MM.1S (cell line): ENCODE measurements at regions not wholly inside any gene's neighbourhood (a gene's known extent, or its start where the extent isn't known, plus 50 kb on each side); places are given as distances from the start of the nearest gene placed in this dataset.

Experiments used
- DNase-seq: peaks from one replicate; pipeline ENCODE4 v3.0.0-alpha.2; 2015
- H2AFZ ChIP-seq: fragments of 300-600 bp; sonication (generic); 2 replicates; pipeline ENCODE4 v1.6.0; 2016; ENCODE audit warnings: antibody characterized with exemption, low read length
- H3F3A ChIP-seq: fragments of 300-600 bp; sonication (generic); 2 replicates; pipeline ENCODE4 v1.6.1; 2016; ENCODE audit warnings: mild to moderate bottlenecking, antibody characterized with exemption, low read length, moderate library complexity, mixed read lengths; ENCODE audit not compliant: insufficient read depth
- H3K27ac ChIP-seq: fragments of 300-600 bp; sonication (generic); 2 replicates; pipeline ENCODE4 v1.5.1; 2016; ENCODE audit warnings: mild to moderate bottlenecking, low read length
- H3K27me3 ChIP-seq: fragments of 300-600 bp; sonication (generic); replicated peaks from 2 replicates; pipeline ENCODE4 v1.6.0; 2016; ENCODE audit warnings: low read length; ENCODE audit not compliant: insufficient read depth
- H3K36me3 ChIP-seq: fragments of 300-600 bp; sonication (generic); replicated peaks from 2 replicates; pipeline ENCODE4 v1.6.1; 2016; ENCODE audit warnings: mild to moderate bottlenecking, low read length, mixed read lengths; ENCODE audit not compliant: insufficient read depth
- H3K4me1 ChIP-seq: fragments of 300-600 bp; sonication (generic); 2 replicates; pipeline ENCODE4 v1.6.1; 2016; ENCODE audit warnings: low read length, mixed read lengths
- H3K4me2 ChIP-seq: fragments of 300-600 bp; sonication (generic); 2 replicates; pipeline ENCODE4 v1.6.0; 2016; ENCODE audit warnings: low read depth, low read length
- H3K4me3 ChIP-seq: fragments of 300-600 bp; sonication (generic); 2 replicates; pipeline ENCODE4 v1.5.1; 2016; ENCODE audit warnings: low read length, mixed read lengths
- H3K79me2 ChIP-seq: fragments of 300-600 bp; sonication (generic); 2 replicates; pipeline ENCODE4 v1.6.1; 2016; ENCODE audit warnings: mixed run types, low read length, mixed read lengths
- H3K9ac ChIP-seq: fragments of 300-600 bp; sonication (generic); 2 replicates; pipeline ENCODE4 v1.6.1; 2016; ENCODE audit warnings: low read length, mixed read lengths
- H3K9me2 ChIP-seq: fragments of 300-600 bp; sonication (generic); replicated peaks from 2 replicates; pipeline ENCODE4 v1.6.1; 2016; ENCODE audit warnings: mild to moderate bottlenecking, low read length, mixed read lengths; ENCODE audit not compliant: insufficient read depth
- H3K9me3 ChIP-seq: fragments of 300-600 bp; sonication (generic); replicated peaks from 2 replicates; pipeline ENCODE4 v1.6.1; 2016; ENCODE audit warnings: mild to moderate bottlenecking, low read length, mixed read lengths; ENCODE audit not compliant: insufficient read depth
- H4K20me1 ChIP-seq: fragments of 300-600 bp; sonication (generic); 2 replicates; pipeline ENCODE4 v1.6.1; 2016; ENCODE audit warnings: mild to moderate bottlenecking, low read length, moderate library complexity, mixed read lengths; ENCODE audit not compliant: insufficient read depth
- CTCF ChIP-seq: fragments of 300-600 bp; sonication (generic); IDR thresholded peaks from 2 replicates; pipeline ENCODE4 v1.5.1; 2016; ENCODE audit warnings: antibody characterized with exemption, low read length, mixed read lengths
- EZH2 ChIP-seq: fragments of 300-600 bp; sonication (generic); optimal IDR thresholded peaks from 2 replicates; pipeline ENCODE3; 2017; ENCODE audit warnings: low read depth, mild to moderate bottlenecking, antibody characterized with exemption, low read length, mixed read lengths
- EZH2phosphoT487 ChIP-seq: fragments of 300-600 bp; sonication (generic); IDR thresholded peaks from 2 replicates; pipeline ENCODE4 v1.6.1; 2018; ENCODE audit warnings: antibody characterized with exemption, low read length

- DNase-seq, result no peak
- Histone ChIP-seq H4K20me1 (no peaks in the 10 kb centered on the region), H3K4me3 (no peak overlapping the region), H3K9me3 (no peaks in the 10 kb centered on the region), H3K9ac (no peak overlapping the region), H3K36me3 (no peaks in the 10 kb centered on the region), H3K27me3 (no peaks in the 10 kb centered on the region), H3F3A (no peaks in the 10 kb centered on the region), H3K4me2 (no peak overlapping the region), H3K9me2 (no peaks in the 10 kb centered on the region), H3K4me1 (no peaks in the 10 kb centered on the region), H3K27ac (no peak overlapping the region), H3K79me2 (no peaks in the 10 kb centered on the region), H2AFZ (no peak overlapping the region)
- no peak for TF ChIP-seq EZH2phosphoT487
- no peak for TF ChIP-seq CTCF
- TF ChIP-seq EZH2, result no peak
These were observed 665.2 kb downstream of the BCL11B start for GRCh38 chr14:98606816-98607215.

GRCh38 chr14:98607341-98607910 lies 664.6 kb downstream of the BCL11B start:
- Histone ChIP-seq H3K4me3 (no peak overlapping the region), H3K4me1 (no peaks in the 10 kb centered on the region), H3K4me2 (no peak overlapping the region), H3K9me3 (no peaks in the 10 kb centered on the region), H3K27ac (no peak overlapping the region), H3K36me3 (no peaks in the 10 kb centered on the region), H3K79me2 (no peaks in the 10 kb centered on the region), H3K9me2 (no peaks in the 10 kb centered on the region), H3K9ac (no peak overlapping the region), H4K20me1 (no peaks in the 10 kb centered on the region), H3K27me3 (no peaks in the 10 kb centered on the region), H3F3A (no peaks in the 10 kb centered on the region), H2AFZ (no peak overlapping the region)
- DNase-seq, result no peak
- TF ChIP-seq EZH2phosphoT487 (no peak), EZH2 (no peak), CTCF (no peak)

GRCh38 chr14:98608071-98609060 lies 663.6 kb downstream of the BCL11B start:
- no peak overlapping the region for H3K4me3 ChIP-seq
- no peaks in the 10 kb centered on the region for H3F3A ChIP-seq
- H3K9me3 ChIP-seq, result no peaks in the 10 kb centered on the region
- H3K79me2 ChIP-seq, result no peaks in the 10 kb centered on the region
- H3K36me3 ChIP-seq, result no peaks in the 10 kb centered on the region
- H3K9me2 ChIP-seq, result no peaks in the 10 kb centered on the region
- H3K9ac ChIP-seq, result no peak overlapping the region
- H3K27ac ChIP-seq, result no peak overlapping the region
- H3K27me3 ChIP-seq, result no peaks in the 10 kb centered on the region
- TF ChIP-seq CTCF (no peak), EZH2phosphoT487 (no peak), EZH2 (no peak)
- H2AFZ ChIP-seq, result no peak overlapping the region
- H3K4me1 ChIP-seq, result no peaks in the 10 kb centered on the region
- no peaks in the 10 kb centered on the region for H4K20me1 ChIP-seq
- no peak overlapping the region for H3K4me2 ChIP-seq
- DNase-seq, result no peak
